Stimulated activated CD8-positive, alpha-beta memory T cell treated with anti-CD3 and anti-CD28 coated beads, Interleukin-12 subunit alpha, Interleukin-12 subunit beta, amount 100 ng/mL, for 1 hour (primary cell): ENCODE measurements at regions not wholly inside any gene's neighbourhood (a gene's known extent, or its start where the extent isn't known, plus 50 kb on each side); places are given as distances from the start of the nearest gene placed in this dataset.
"Not testable (repeated sequence)": the region's sequence is repeated elsewhere in the genome, so short reads cannot be mapped to it uniquely, and the experiment has no call there.

Experiments
- DNase-seq: peaks from one replicate; pipeline ENCODE4 v3.0.0-alpha.2; 2020; ENCODE audit warnings: low read depth

DNA sequence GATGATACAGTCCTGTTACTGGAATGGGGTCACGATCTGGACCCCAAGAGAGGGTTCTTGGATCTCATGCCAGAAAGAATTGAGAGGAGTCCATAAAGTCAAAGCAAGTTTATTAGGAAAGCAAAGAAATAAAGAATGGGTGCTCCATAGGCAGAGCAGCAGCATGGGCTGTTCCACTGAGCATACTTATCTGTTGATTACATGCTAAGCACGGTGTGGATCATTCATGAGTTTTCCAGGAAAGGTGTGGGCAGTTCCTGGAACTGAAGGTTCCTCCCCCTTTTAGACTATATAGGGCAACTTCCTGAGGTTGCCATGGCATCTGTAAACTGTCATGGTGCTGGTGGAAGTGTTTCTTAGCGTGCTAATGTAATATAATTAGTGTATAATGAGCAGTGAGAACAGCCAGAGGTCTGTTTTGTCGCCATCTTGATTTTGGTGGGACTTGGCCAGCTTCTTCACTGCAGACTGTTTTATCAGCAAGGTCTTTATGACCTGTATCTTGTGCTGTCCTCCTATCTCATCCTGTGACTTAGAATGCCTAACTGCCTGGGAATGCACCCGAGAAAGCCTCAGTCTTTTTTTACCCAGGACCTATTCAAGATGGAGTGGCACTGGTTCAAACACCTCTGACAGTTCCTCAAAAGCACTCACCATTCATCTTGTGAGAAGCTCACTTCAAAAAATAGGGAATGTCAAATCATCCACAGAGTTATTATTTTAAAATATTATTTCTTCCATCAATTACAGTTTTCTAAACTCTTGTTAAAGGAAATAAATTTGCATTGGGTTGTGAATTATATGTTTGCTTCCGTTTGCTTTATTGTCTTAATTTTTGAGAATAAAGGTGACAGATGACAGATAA, 1358.8 kb upstream of the TMEM132C start:
- no peak for DNase-seq

DNA sequence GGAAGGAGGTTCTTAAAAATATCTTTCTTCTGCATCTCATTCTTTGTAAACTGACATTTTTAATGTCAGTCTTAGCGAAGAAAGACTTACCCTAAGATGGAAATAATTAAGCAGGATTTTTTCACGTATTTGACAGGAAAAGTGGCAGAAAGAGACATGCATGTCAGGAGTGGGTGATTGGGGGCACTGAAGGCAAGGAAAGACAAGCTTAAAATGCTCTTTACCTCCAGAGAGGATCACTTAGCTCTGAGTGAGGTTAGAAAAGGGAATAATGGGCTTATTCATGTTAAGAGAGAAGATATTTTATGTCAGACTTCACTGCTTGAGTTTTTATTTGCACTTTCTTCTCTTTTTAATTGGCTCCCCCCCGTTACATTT, 1358.2 kb upstream of the TMEM132C start:
- no peak for DNase-seq

DNA sequence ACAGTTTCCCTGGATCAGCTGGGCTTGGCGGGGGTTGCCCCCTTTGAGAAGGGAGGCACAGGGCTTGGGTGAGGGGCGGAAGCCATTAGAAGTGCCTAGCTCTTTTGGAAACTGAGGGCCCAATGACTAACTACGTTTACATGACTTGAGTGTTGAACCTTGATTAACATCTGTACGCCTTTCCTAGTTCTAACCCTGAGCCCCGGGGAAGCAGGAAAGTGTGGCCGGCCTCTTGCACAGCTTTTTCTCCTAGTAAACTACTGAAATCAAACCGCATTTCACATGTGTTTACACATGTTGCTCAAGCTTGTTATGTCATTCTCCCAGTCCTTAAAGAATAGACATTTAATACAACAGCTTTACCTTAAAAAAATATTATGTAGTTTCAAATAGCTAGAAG, 1356.4 kb upstream of the TMEM132C start:
- DNase-seq = no peak

DNA sequence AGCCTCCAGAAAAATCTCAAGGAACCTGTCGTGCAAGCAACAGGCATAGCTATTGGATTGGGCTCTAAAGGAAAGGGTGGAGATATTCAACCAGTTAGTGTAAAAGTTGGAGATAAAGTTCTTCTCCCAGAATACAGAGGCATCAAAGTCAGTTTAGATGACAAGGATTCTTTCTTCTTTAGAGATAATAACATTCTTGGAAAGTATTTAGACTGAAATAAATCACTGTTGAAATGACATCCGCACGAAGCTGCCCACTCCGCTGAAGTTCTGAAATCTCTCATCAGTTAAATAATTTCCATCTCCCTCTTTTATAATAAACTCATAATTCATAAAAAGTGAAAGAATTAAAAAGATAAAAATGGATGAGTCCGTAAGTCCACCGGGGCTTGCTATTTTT, 1354.9 kb upstream of the TMEM132C start:
- no peak for DNase-seq

DNA sequence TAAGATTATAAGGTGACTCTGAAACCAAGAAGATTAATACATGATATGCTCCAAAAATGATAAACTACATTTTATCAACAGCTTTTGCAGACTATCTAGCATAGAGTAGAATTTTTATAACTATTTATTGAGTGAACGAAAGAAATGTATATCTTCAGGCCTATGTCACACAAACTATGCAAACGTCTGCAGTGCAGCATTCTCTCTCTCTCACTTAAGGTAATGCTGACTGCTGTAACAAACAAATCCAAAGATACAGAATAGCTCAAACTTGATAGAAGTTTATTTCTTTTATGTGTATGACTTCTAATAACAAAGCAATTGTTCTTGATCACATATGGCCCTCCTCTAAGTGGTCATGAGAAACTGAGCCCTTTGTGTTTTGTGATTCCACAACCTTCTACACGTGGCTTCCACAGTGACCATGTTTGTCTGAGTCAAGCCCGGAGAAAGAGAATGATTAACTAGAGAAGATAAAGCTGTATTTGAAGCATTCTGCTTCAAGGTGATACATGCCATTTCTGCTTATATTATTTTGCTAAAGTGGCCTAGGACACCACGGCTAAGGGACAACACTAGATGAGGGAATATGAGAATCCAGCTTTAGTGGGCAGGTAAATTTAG, 1352.7 kb upstream of the TMEM132C start:
- no peak for DNase-seq

DNA sequence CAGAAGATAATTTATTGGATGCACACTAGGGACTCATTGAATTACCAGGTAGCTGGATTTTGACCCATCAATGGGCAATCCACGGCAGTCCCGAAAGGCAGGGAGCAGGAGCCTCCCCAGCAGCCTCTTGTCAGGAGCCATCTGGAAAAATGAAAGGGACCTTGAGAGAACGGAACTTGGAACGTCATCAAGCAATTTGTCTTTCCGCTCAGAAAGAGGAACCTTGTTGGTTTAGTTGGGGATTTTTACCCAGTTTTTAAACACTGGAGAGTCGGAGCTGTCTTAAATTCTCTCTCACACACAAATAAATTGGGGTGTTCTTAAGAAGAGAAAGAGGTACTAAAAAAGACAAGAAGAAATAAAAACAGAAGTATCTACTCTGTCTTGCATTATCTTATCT, 1351.7 kb upstream of the TMEM132C start:
- DNase-seq = no peak

DNA sequence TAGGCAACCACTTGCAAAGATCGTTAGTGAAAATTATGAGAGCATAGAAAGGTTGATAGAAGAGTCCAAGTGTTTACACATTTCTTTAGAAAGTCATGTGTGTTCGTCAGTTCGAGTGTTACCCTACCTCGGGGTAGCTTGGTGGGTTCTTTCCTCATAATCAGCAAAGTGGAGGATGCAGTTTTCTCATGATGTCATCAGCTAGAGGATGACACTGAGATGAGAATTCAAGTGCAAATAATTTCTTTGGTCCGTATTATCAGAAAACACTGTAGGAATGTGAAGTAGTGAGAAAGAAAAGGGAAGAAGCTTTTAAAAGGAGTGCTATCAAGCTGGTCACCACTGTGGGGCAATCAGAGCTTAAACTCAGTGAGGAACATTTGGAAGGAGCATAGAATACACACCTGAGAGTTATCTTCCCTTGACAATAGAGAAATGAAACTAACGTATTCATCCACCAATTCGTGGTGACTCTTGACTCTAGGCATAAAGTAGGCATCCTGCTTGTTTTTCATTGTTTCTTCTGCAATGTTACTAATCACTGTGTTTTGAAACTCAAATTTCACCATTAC, 1340.9 kb upstream of the TMEM132C start:
- no peak for DNase-seq

DNA sequence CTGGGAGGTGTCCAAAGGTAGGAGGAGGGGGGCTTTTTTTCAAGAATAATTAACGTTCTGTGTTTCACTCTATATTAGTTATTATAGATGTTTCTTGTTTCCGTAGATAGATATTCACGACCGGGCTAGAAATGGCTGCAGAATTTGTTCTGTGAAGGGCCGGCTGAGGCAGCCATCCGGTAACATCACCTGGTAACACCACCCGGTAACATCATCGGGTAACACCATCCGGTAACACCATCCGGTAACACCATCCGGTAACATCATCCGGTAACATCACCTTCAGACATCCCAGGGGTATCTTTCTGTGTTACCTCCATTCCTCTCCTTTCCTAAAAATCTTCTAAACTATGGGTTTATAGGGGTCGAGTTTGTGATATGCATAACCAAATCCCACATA, 1336.7 kb upstream of the TMEM132C start:
- DNase-seq = no peak

DNA sequence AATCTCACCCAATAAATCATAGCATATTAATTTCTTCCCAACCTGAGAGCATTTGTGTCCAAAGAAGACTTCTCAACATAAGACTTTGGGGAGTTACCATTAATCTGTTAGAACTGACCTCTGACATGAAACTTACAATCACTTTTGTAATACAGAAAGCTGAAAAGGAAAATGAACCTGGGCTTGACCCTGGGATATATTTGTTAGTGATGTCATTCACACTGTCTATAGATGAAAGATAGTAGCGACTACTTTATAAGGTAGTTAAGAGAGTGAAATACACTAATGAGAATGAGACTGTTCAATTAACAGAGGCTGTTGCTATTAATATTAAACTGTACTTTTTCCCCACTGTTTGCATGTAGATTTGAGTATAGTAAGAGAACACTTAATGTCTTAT, 1334.8 kb upstream of the TMEM132C start:
- DNase-seq = no peak

DNA sequence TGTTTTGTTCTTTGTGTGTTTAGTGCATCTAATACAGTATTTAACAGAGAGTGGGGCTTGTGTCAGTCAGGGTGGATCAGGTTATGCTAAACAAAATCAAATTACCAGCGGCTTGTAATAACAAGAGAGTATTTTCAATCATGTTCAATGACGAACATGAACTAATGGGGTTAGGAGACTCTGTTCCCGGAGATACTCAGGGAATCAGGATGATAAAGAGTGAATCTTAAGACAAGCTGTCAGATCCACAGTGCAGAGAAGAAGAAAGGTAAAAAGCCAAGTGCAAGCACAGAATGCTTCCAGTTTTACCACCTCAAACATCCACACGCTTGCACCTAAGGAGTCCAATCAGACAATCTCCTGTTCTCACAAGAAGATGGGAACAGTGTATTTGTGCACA, 1331.5 kb upstream of the TMEM132C start:
- DNase-seq = no peak

DNA sequence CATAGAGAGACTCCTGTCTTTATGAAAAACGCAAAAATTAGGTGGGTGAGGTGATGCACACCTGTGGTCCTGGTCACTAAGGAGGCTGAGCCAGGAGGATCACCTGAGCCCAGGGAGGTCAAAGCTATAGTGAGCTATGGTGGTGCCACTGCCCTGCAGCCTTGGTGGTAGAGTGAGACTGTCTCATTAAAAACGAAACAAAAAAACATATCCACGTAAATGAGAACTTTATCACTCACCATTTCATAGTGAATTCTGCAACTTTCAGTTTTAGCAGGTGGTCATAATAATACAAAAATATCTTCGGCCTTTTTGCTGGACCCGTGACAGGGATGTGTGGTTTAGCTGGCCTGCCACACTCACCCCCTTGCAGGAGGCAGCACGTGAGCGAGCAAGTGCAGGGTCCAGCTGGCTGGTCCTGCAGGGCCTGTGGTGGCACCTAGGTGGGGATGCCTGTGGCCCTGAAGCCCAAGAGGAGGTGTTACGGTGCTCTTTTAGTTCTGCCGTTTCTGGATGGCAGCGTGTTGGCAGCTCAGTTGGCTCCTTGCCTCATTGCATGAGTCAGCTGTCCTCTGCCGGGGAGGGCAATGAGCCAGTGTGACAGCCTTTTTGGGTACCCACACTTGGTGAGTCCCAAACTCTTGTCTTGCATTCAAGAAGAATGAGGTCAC, 1330.7 kb upstream of the TMEM132C start:
- DNase-seq = no peak

DNA sequence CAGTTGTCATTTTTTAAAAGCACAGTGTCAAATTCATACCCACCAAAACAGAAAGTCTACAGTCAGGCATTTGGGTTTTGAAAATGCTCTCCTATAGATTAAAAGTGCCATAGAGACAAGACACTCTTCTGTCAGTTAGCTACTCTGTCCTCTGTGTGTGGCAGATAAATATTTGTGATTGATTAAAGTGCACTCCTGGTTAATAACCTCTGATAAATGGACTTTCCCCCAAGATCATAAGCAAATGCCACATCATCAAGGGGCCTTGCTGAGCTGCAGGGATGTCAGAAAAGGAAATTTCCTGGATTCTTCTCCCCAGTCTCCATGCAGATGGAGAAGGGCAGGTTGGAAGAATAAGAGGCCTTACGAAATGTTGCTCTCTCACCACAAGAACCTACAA, 1329.5 kb upstream of the TMEM132C start:
- no peak for DNase-seq

DNA sequence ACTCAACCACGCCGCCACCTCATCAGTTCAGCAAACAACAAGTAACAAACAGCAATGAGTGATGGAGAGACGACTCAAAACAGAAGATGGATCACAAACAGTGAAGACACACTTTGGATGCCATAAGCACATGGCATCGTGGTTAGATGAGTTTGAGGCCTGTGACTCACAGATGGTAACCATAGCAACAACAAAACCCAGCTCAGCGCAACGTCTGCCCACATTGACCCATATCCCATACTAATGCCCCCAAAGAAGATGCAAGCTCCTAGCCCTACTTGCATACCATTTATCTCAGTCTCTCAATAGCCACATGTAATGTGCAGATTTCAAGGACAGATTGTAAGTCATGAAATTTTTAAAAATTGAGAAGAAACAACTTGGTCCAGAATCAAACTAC, 1322.3 kb upstream of the TMEM132C start:
- no peak for DNase-seq

DNA sequence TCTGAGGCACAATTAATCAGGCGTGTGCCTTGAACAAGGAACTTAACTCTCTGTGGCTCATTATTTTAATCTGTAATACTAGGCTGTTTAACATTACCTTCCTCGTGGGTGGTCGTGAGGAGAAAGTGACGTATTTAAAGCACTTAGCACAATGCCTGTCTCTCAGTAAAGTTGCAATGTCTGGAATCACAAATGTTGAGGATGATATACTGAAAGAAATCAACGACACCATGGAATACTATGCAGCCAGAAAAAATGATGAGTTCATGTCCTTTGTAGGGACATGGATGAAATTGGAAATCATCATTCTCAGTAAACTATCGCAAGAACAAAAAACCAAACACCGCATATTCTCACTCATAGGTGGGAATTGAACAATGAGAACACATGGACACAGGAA, 1320.0 kb upstream of the TMEM132C start:
- not testable (repeated sequence) for DNase-seq

DNA sequence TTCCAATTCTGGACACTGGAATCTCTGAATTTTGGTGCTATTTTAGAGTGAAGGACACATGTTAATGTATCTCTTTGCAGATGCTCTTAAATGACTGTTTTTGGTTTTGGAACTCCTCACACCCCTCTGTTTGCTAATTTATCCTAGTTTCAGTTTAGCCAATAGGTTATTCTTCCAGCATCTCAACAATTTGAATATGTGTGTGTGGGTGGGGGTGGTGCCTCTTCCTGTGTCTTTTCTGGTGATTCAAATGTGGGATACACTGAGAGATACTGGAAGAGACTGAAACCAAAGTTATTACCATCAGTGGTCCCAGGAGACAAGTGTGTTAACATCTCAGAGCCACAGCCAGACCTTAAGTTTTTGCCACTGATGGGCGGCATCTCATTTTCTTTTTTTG, 1317.4 kb upstream of the TMEM132C start:
- DNase-seq = no peak

DNA sequence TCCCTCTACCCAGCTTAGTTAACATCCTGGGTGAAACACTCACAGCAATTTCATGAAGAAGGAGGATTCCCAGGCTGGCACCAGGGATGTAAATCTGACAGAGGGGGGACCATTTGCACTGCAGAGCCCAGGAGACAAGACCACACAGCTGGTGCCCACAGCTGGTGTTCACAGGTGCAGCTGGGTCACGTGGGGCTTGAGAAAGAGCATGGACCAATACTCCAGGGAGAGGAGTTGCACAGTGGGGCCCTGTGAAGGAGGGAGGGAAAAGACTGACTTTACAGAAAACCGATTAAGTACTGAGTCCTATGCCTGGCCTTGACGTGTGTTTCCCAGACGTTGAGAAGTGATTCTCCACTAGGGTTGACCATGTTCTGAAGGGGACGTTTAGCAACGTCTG, 1316.7 kb upstream of the TMEM132C start:
- DNase-seq = no peak

DNA sequence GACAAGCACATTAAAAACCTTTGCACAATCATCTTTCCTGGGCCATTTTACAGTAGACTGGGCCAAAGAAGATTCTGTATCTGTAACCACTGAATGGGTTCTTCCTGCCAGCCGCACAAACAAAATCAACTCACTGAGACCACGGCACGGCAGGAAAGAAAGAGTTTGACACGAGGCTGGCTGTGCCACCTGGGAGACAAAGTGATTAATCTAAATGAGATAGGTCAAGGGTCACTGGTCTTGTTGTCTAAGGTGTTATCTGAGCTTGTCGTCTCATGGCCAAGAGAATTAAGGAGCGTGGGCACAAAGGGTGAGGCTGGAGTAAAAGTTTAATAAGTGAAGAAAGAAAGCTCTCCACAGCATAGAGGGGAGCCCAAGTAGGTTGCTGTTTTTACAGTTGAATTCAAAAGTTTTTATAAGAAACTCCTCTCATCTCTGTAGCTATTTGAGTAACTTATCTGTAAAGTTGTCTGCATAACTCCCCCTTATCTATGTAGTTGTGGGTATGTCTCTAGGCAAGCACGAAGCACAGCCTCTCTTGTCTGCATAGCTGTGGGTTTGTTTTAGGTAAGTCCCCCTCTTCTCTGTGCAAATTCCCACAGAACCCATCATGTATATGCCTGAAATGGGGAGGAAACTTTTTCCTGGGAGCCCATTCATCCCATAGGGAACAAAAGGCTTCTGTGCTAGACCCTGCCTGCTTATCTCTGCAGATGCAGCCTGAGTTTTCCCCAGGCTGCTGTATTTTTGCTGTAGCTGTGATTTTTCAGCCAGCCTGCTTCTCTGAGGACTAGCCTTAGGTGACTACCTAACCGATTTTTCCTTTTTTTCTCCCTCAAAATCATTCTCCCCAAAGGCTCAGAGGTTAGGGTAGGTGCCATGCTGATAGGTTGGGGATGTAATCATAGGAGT, 1314.6 kb upstream of the TMEM132C start:
- no peak for DNase-seq

DNA sequence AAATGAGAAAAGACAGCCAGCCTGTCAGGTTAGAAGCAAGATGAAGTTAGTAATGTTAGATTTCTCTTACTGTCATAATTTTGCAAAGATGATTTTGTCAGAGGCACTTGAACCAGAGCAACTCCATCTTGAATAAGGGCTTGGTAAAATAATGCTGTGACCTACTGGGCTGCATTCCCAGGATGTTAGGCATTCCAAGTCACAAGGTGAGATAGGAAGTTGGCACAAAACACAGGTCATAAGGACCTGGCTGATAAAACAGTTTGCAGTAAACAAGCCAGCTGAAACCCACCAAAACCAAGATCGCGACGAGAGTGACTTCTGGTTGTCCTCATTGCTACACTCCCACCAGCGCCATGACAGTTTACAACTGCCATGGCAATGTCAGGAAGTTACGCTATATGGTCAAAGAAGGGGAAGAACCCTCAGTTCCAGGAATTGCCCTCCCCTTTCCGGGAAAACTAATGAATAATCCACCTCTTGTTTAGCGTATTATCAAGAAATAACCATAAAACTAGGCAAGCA, 1313.5 kb upstream of the TMEM132C start:
- DNase-seq = no peak

DNA sequence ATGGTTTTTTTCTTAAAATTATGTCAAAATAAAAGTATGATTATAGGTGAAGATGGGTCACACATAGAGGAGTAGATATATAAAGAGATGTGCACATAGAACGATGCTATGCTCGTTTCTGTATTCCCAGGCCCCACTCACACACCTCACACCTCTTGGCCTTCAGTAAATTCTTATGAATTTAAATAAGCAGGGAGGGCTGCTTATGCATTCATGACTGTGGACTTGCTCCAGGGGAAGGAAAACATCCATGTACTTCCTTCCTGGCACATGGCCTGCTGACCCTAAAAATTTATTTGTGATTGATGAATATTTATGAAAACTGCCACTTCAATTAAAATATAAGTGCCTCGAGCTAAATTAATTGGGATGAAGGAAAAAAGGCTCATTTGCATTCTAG, 1306.7 kb upstream of the TMEM132C start:
- DNase-seq = no peak

DNA sequence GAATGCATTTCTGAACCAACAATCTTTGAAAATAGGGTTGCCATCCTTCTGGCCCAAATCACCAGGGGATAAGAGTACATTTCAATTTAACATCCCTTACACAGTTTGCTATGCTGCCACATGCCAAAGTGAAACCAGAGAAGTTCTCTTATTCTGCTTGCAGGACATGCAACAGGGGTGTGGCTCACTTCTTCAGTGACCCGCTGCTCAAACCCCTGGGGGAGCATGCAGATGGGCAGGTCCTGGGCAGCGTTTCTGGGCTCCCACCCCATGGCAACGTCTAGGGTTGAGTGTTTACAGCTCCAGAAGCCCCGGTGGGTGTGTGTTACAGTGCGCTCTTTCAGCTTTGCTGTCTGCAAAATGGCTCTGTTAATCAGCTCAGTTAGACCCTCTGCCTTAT, 1306.3 kb upstream of the TMEM132C start:
- DNase-seq = no peak

DNA sequence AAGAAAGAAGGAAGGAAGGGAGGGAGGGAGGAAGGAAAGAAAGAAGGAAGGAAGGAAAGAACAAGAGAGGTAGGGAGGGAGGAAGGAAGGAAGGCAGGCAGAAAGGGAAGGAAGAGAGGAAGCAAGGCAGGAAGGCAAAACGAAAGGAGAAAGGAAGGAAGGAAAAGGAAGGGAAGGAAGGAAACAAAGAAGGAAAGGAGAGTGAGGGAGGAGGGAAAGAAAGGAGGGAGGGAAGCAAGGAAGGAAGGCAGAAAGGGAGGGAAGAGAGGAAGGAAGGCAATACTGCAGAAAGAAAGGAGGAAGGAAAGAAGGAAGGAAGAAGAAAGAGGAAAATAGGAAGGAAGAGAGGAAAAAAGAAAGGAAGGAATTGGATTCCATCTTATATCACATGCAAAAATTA, 1303.1 kb upstream of the TMEM132C start:
- no peak for DNase-seq

DNA sequence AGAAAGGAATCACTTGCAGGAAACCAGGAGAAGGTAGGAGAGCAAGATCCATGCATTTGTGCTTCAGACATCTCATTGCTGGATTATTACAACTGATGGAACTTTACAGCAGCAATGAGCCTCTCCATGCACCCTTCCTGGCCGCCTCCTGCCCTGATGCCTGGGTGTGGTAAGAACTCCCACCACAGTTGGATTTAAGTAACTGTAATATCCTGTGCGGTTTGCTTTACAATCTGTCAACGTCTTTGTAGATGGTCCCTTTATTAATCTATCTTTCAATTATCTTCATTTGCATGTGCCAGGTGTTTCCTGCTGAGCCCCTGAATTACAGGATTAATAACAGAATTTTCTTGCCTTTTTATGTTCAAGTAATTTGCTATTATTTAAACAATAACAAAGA, 1300.5 kb upstream of the TMEM132C start:
- no peak for DNase-seq
